ENCODE measurements at regions not wholly inside any gene's neighbourhood (a gene's known extent, or its start where the extent isn't known, plus 50 kb on each side); places are given as distances from the start of the nearest gene placed in this dataset.

DNA sequence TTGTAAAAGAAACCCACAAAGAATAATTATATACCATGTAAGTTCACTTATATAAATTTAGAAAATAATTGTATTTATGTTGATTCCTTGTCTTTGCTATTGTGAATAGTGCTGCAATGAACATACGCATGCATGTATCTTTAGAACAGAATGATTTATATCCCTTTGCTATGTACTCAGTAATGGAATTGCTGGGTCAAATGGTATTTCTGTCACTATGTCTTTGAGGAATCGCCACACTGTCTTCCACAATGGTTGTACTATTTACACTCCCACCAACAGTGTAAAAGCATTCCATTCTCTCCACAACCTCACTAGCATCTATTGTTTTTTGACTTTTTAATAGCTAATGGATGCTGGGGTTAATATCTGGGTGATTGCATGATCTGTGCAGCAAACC, 149.4 kb upstream of the CNTN3 start:
- no peaks in the 10 kb centered on the region for H3K9me1 ChIP-seq (ENCODE audit: control insufficient read depth, extremely low read depth, insufficient read depth, low read length)
- no peak overlapping the region for H3K27ac ChIP-seq (ENCODE audit: control insufficient read depth, insufficient read depth, low read length)
- TF ChIP-seq EZH2 (IDR thresholded peaks at IDR 0.05; ENCODE audit: low read length), result no peak
- TF ChIP-seq, protein P1, sequence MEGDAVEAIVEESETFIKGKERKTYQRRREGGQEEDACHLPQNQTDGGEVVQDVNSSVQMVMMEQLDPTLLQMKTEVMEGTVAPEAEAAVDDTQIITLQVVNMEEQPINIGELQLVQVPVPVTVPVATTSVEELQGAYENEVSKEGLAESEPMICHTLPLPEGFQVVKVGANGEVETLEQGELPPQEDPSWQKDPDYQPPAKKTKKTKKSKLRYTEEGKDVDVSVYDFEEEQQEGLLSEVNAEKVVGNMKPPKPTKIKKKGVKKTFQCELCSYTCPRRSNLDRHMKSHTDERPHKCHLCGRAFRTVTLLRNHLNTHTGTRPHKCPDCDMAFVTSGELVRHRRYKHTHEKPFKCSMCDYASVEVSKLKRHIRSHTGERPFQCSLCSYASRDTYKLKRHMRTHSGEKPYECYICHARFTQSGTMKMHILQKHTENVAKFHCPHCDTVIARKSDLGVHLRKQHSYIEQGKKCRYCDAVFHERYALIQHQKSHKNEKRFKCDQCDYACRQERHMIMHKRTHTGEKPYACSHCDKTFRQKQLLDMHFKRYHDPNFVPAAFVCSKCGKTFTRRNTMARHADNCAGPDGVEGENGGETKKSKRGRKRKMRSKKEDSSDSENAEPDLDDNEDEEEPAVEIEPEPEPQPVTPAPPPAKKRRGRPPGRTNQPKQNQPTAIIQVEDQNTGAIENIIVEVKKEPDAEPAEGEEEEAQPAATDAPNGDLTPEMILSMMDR (optimal IDR thresholded peaks at IDR 0.05 in 1 of 3, IDR thresholded peaks at IDR 0.05 in 1 of 3, conservative IDR thresholded peaks at IDR 0.05 in 1 of 3; ENCODE audit: extremely low read depth in 1 of 3, insufficient read depth in 2 of 3, low read length in 3 of 3), result no peak
- FAIRE-seq (no peak), DNase-seq (ENCODE audit: low read depth, low spot score) (no peak)
- no peaks in the 10 kb centered on the region for H3K4me1 ChIP-seq (ENCODE audit: control insufficient read depth, extremely low read depth, insufficient read depth, low read length)
- dilution Hi-C loops (cut with MboI; ENCODE audit: extremely low pct_ligation_motif_present, low sequenced_read_pairs), result no loop called here
- H3K79me2 ChIP-seq (ENCODE audit: control insufficient read depth, insufficient read depth, low read length), result no peaks in the 10 kb centered on the region
- no peak overlapping the region for H3K4me2 ChIP-seq (ENCODE audit: control insufficient read depth, extremely low read depth, insufficient read depth, low read depth, low read length)
- H3K4me3 ChIP-seq (ENCODE audit: control insufficient read depth in 2 of 3, extremely low read depth in 1 of 3, insufficient read depth in 2 of 3, low read depth in 1 of 3, low read length in 3 of 3), result no peak overlapping the region
- H3K36me3 ChIP-seq (ENCODE audit: control insufficient read depth in 2 of 2, extremely low read depth in 1 of 2, insufficient read depth in 2 of 2, low read length in 2 of 2), result no peaks in the 10 kb centered on the region
- no peak overlapping the region for H3K9ac ChIP-seq (ENCODE audit: control insufficient read depth, extremely low read depth, insufficient read depth, low read length)
- no peaks in the 10 kb centered on the region for H3K27me3 ChIP-seq (ENCODE audit: control insufficient read depth, extremely low read depth, insufficient read depth, low read length)
- no peaks in the 10 kb centered on the region for H3K9me3 ChIP-seq (ENCODE audit: control insufficient read depth, low read depth, low read length)
- no peaks in the 10 kb centered on the region for H4K20me1 ChIP-seq (ENCODE audit: control insufficient read depth, extremely low read depth, insufficient read depth, low read length)
- no peak overlapping the region for H2AFZ ChIP-seq (ENCODE audit: control insufficient read depth, low read length)

DNA sequence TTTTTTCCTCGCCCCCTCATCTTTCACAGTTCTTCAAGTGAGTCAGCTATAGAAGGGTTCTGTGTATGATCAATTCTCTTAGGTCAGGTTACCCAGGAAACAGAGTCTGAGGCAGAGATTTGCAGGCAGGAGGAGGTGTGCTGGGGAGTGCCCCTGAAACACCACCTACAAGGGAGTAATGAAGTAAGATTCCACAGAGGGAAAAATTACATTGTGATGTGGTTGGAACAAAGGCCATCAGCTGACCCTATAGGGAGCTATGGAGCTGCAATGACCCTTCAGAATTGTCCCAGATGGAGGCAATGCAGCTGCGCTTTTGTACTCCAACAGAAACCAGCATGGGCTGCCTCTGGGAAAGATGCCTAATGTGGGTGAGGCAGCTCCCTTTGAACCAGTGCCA, 142.2 kb upstream of the CNTN3 start:
- DNase-seq (ENCODE audit: low read depth, low spot score) (no peak), FAIRE-seq (no peak)

More for the DNA sequence above, 142.2 kb upstream of the CNTN3 start:
- Histone ChIP-seq H3K4me3 (ENCODE audit: control insufficient read depth in 2 of 3, extremely low read depth in 1 of 3, insufficient read depth in 2 of 3, low read depth in 1 of 3, low read length in 3 of 3) (no peak overlapping the region), H3K36me3 (ENCODE audit: control insufficient read depth in 2 of 2, extremely low read depth in 1 of 2, insufficient read depth in 2 of 2, low read length in 2 of 2) (no peaks in the 10 kb centered on the region), H3K27me3 (ENCODE audit: control insufficient read depth, extremely low read depth, insufficient read depth, low read length) (no peaks in the 10 kb centered on the region), H2AFZ (ENCODE audit: control insufficient read depth, low read length) (no peak overlapping the region), H3K9me3 (ENCODE audit: control insufficient read depth, low read depth, low read length) (no peaks in the 10 kb centered on the region), H3K9ac (ENCODE audit: control insufficient read depth, extremely low read depth, insufficient read depth, low read length) (no peak overlapping the region), H3K79me2 (ENCODE audit: control insufficient read depth, insufficient read depth, low read length) (no peaks in the 10 kb centered on the region), H4K20me1 (ENCODE audit: control insufficient read depth, extremely low read depth, insufficient read depth, low read length) (no peaks in the 10 kb centered on the region), H3K9me1 (ENCODE audit: control insufficient read depth, extremely low read depth, insufficient read depth, low read length) (no peaks in the 10 kb centered on the region), H3K4me1 (ENCODE audit: control insufficient read depth, extremely low read depth, insufficient read depth, low read length) (no peaks in the 10 kb centered on the region), H3K4me2 (ENCODE audit: control insufficient read depth, extremely low read depth, insufficient read depth, low read depth, low read length) (no peak overlapping the region), H3K27ac (ENCODE audit: control insufficient read depth, insufficient read depth, low read length) (no peak overlapping the region)
- dilution Hi-C loops (cut with MboI; ENCODE audit: extremely low pct_ligation_motif_present, low sequenced_read_pairs), result no loop called here
- TF ChIP-seq, protein P1 (optimal IDR thresholded peaks at IDR 0.05 in 1 of 3, IDR thresholded peaks at IDR 0.05 in 1 of 3, conservative IDR thresholded peaks at IDR 0.05 in 1 of 3; ENCODE audit: extremely low read depth in 1 of 3, insufficient read depth in 2 of 3, low read length in 3 of 3), result no peak
- TF ChIP-seq EZH2 (IDR thresholded peaks at IDR 0.05; ENCODE audit: low read length), result no peak
